IMR-90 (cell line): ENCODE measurements at regions not wholly inside any gene's neighbourhood (a gene's known extent, or its start where the extent isn't known, plus 50 kb on each side); places are given as distances from the start of the nearest gene placed in this dataset.

ENCODE experiments used
- ATAC-seq: fragments of 200-7000 bp; cut with Tn5 transposase; 2 replicates; pipeline ENCODE4 v1.9.1; 2020; ENCODE audit warnings: low read depth, mild to moderate bottlenecking, moderate library complexity
- BruUV-seq: library from RNA; stranded (reverse); fragments of 400-500 nt; replicated peaks from 2 replicates; lab custom pipeline; 2021; lab: Mats Ljungman, UMichigan
- CTCF ChIA-PET: fragments of 300-600 bp; formaldehyde crosslinking; extraction: SDS; loops from one replicate; lab custom pipeline; 2021; ENCODE audit warnings: antibody characterized with exemption; lab: Yijun Ruan, JAX
- POLR2A ChIA-PET: fragments of 300-600 bp; sonication (Branson Sonifier 250); formaldehyde crosslinking; loops from one replicate; lab custom pipeline; 2022; ENCODE audit warnings: antibody characterized with exemption; ENCODE audit not compliant: unreplicated experiment; lab: Charles Lee
- DNase-seq: peaks from one replicate; pipeline ENCODE4 v3.0.0; 2013
- H2AFZ ChIP-seq: replicated peaks from 2 replicates; pipeline ENCODE3; 2013; ENCODE audit warnings: low read length, mild to moderate bottlenecking; ENCODE audit not compliant: poor library complexity
- H2AK5ac ChIP-seq: 2 replicates; pipeline ENCODE4 v1.6.1; 2013; ENCODE audit warnings: low read depth, low read length, inconsistent platforms
- H2AK9ac ChIP-seq: replicated peaks from 2 replicates; pipeline ENCODE3; 2013; ENCODE audit warnings: mild to moderate bottlenecking, low read depth, low read length, moderate library complexity; ENCODE audit not compliant: poor library complexity
- H2BK120ac ChIP-seq: 2 replicates; pipeline ENCODE4 v1.6.1; 2013; ENCODE audit warnings: low read depth, low read length, inconsistent platforms
- H2BK15ac ChIP-seq: 3 replicates; pipeline ENCODE4 v1.6.1; 2013; ENCODE audit warnings: low read depth, low read length, inconsistent platforms
- H2BK20ac ChIP-seq: 2 replicates; pipeline ENCODE4 v1.6.1; 2013; ENCODE audit warnings: low read depth, mild to moderate bottlenecking, inconsistent platforms, low read length, moderate library complexity
- H2BK5ac ChIP-seq: 2 replicates; pipeline ENCODE4 v1.6.1; 2013; ENCODE audit warnings: mild to moderate bottlenecking, low read depth, low read length, inconsistent platforms; ENCODE audit not compliant: poor library complexity, severe bottlenecking
- H3K14ac ChIP-seq: replicated peaks from 2 replicates; pipeline ENCODE4 v1.6.1; 2013; ENCODE audit warnings: low read depth, low read length, inconsistent platforms
- H3K18ac ChIP-seq: 2 replicates; pipeline ENCODE4 v1.6.1; 2013; ENCODE audit warnings: low read depth, low read length, control low read depth
- H3K23ac ChIP-seq: 2 replicates; pipeline ENCODE4 v1.6.1; 2013; ENCODE audit warnings: low read depth, low read length, inconsistent platforms
- H3K27ac ChIP-seq: 2 replicates; pipeline ENCODE4 v1.5.1; 2013; ENCODE audit warnings: mild to moderate bottlenecking, control low read depth, low read length; ENCODE audit not compliant: insufficient read depth
- H3K27me3 ChIP-seq: 2 replicates; pipeline ENCODE4 v1.6.1; 2013; ENCODE audit warnings: low read length; ENCODE audit not compliant: control insufficient read depth, insufficient read depth
- H3K36me3 ChIP-seq: 2 replicates; pipeline ENCODE4 v1.6.1; 2013; ENCODE audit warnings: low read length, mixed read lengths; ENCODE audit not compliant: control insufficient read depth, insufficient read depth
- H3K4ac ChIP-seq: 2 replicates; pipeline ENCODE4 v1.6.1; 2013; ENCODE audit warnings: low read depth, low read length, inconsistent platforms
- H3K4me1 ChIP-seq: 2 replicates; pipeline ENCODE4 v1.6.1; 2013; ENCODE audit warnings: low read length, mixed read lengths; ENCODE audit not compliant: control insufficient read depth, insufficient read depth
- H3K4me2 ChIP-seq: 2 replicates; pipeline ENCODE4 v1.6.1; 2013; ENCODE audit warnings: low read depth, mild to moderate bottlenecking, control low read depth, low read length, moderate library complexity
- H3K4me3 ChIP-seq: 2 replicates; pipeline ENCODE4 v1.5.1; 2013; ENCODE audit warnings: low read depth, mild to moderate bottlenecking, control low read depth, low read length, moderate library complexity; ENCODE audit not compliant: insufficient read depth
- H3K56ac ChIP-seq: 2 replicates; pipeline ENCODE4 v1.6.1; 2013; ENCODE audit warnings: low read length, inconsistent platforms; ENCODE audit not compliant: insufficient read depth; ENCODE audit errors: extremely low read depth
- H3K79me1 ChIP-seq, 2 experiments: 2 replicates each; pipeline ENCODE4 v1.6.1; 2013; ENCODE audit warnings: low read length in 2 of 2, inconsistent platforms in 1 of 2, low read depth in 1 of 2
- H3K9ac ChIP-seq: 2 replicates; pipeline ENCODE4 v1.6.1; 2013; ENCODE audit warnings: low read depth, low read length, control low read depth
- H3K9me1 ChIP-seq: 2 replicates; pipeline ENCODE4 v1.6.1; 2013; ENCODE audit warnings: low read length, inconsistent platforms; ENCODE audit not compliant: insufficient read depth
- H3K9me3 ChIP-seq: 2 replicates; pipeline ENCODE4 v1.6.1; 2013; ENCODE audit warnings: low read length; ENCODE audit not compliant: control insufficient read depth, insufficient read depth
- H4K20me1 ChIP-seq: 2 replicates; pipeline ENCODE4 v1.6.1; 2013; ENCODE audit warnings: low read length, inconsistent platforms; ENCODE audit not compliant: insufficient read depth
- H4K5ac ChIP-seq: 2 replicates; pipeline ENCODE4 v1.6.1; 2013; ENCODE audit warnings: mild to moderate bottlenecking, low read depth, low read length, control low read depth
- H4K8ac ChIP-seq, 2 experiments: 2 replicates each; pipeline ENCODE4 v1.6.1; 2013; ENCODE audit warnings: low read depth in 2 of 2, low read length in 2 of 2, control low read depth in 1 of 2, inconsistent platforms in 1 of 2
- H4K91ac ChIP-seq: 2 replicates; pipeline ENCODE4 v1.6.1; 2013; ENCODE audit warnings: low read depth, low read length, inconsistent platforms; ENCODE audit not compliant: insufficient read depth
- CTCF ChIP-seq: conservative IDR thresholded peaks from 2 replicates; pipeline ENCODE4 v1.5.1; 2012; ENCODE audit warnings: mild to moderate bottlenecking, low read depth, low read length, improper control_type of control experiment
- MAFK ChIP-seq: IDR thresholded peaks from 2 replicates; pipeline ENCODE4 v1.6.1; 2012; ENCODE audit warnings: low read depth, low read length, improper control_type of control experiment
- MAZ ChIP-seq: IDR thresholded peaks from 2 replicates; pipeline ENCODE4 v1.6.1; 2012; ENCODE audit warnings: low read depth, mild to moderate bottlenecking, low read length, improper control_type of control experiment, moderate library complexity, borderline replicate concordance
- WGBS, 2 experiments: methylation state at CpG; one replicate each; pipeline versions ENCODE4 v1.1.5 to v1.1.7; 2013; ENCODE audit warnings: missing lambda C conversion rate in 2 of 2; ENCODE audit not compliant: insufficient read length in 1 of 2; ENCODE audit errors: extremely low coverage in 2 of 2; 5-methylcytosine and 5-hydroxymethylcytosine counted together
- dilution Hi-C: fragments of 300-500 bp; cut with HindIII; formaldehyde crosslinking; loops from one replicate; pipeline ENCODE4 v1.14.3; 2018; ENCODE audit warnings: low sequenced_read_pairs; ENCODE audit not compliant: unreplicated experiment
- in situ Hi-C: fragments of 300-500 bp; cut with MboI; formaldehyde crosslinking; loops from 3 replicates; pipeline ENCODE4 v1.14.3; 2019; ENCODE audit warnings: low sequenced_read_pairs, inconsistent platforms, mixed read lengths
- intact Hi-C: fragments of 100-400 bp; cut with micrococcal nuclease; formaldehyde crosslinking; loops from 2 replicates; pipeline ENCODE4 v1.10.0; 2022

GRCh38 chr5:92106808-92107207 is 723.7 kb upstream of the ARRDC3 start:
- Histone ChIP-seq H2AK5ac (no peak overlapping the region), H3K4me2 (no peak overlapping the region), H3K36me3 (no peaks in the 10 kb centered on the region), H3K18ac (no peak overlapping the region), H3K23ac (no peak overlapping the region), H3K9me1 (no peaks in the 10 kb centered on the region), H3K9me3 (no peaks in the 10 kb centered on the region), H3K27me3 (no peaks in the 10 kb centered on the region), H2BK20ac (no peak overlapping the region), H3K56ac (no peak overlapping the region), H2BK5ac (no peak overlapping the region), H4K8ac (no peak overlapping the region), H3K14ac (no peak overlapping the region), H3K4me1 (no peaks in the 10 kb centered on the region), H3K27ac (no peak overlapping the region), H2AK9ac (no peak overlapping the region), H3K79me1 (no peaks in the 10 kb centered on the region), H3K9ac (no peak overlapping the region), H4K20me1 (no peaks in the 10 kb centered on the region), H2AFZ (no peak overlapping the region), H3K4ac (no peak overlapping the region), H2BK15ac (no peak overlapping the region), H2BK120ac (no peak overlapping the region), H4K5ac (no peak overlapping the region), H4K91ac (no peak overlapping the region), H3K4me3 (no peak overlapping the region)
- dilution Hi-C loops, result no loop called here
- WGBS, 2 experiments, result no CpG with 5 or more reads among the region's 1 CpG
- ATAC-seq, result no peak
- intact Hi-C loops, result no loop called here
- no peak for DNase-seq
- peak; percentile 66; the same call in 1 of the 2 replicates for TF ChIP-seq MAFK
- TF ChIP-seq MAZ, result no peak
- no peak for TF ChIP-seq CTCF
- POLR2A ChIA-PET, result no interaction called here
- no TSS peak for BruUV-seq
- CTCF ChIA-PET, result no interaction called here
- in situ Hi-C loops, result no loop called here
